K562 (cell line): ENCODE measurements at regions not wholly inside any gene's neighbourhood (a gene's known extent, or its start where the extent isn't known, plus 50 kb on each side); places are given as distances from the start of the nearest gene placed in this dataset.
A peak's percentile ranks its signal among the peaks of the same experiment; 100 is the strongest.

Experiments used
- EHMT2 ChIP-seq: fragments of 450-650 bp; IDR thresholded peaks from 2 replicates; pipeline ENCODE4 v1.6.1; 2018; ENCODE audit warnings: antibody characterized with exemption
- HDAC3 ChIP-seq: fragments of 450-650 bp; IDR thresholded peaks from 2 replicates; pipeline ENCODE4 v1.6.1; 2018; ENCODE audit warnings: borderline replicate concordance, mild to moderate bottlenecking, moderate library complexity; ENCODE audit not compliant: partially characterized antibody
- JUN ChIP-seq, 2 experiments: sonication (generic) in 1 of 2; formaldehyde crosslinking in 1 of 2; IDR thresholded peaks; 2 replicates each; pipeline versions ENCODE4 v1.6.1 to v1.8.0; 2012 to 2022; ENCODE audit warnings: borderline replicate concordance in 2 of 2, mild to moderate bottlenecking in 2 of 2, improper control_type of control experiment in 1 of 2, low read depth in 1 of 2, low read length in 1 of 2, missing genetic modification reagents in 1 of 2
- RCOR1 ChIP-seq, 2 experiments: IDR thresholded peaks; 2 replicates each; pipeline ENCODE4 v1.6.1; 2012; ENCODE audit warnings: low read depth in 2 of 2, low read length in 2 of 2, borderline replicate concordance in 1 of 2, improper control_type of control experiment in 1 of 2
- SMAD3 ChIP-seq: fragments of 450-650 bp; formaldehyde crosslinking; conservative IDR thresholded peaks from 2 replicates; pipeline ENCODE4 v1.4.0; 2020; ENCODE audit warnings: mild to moderate bottlenecking
- SRSF3 ChIP-seq: fragments of 200-400 bp; formaldehyde crosslinking; IDR thresholded peaks from 2 replicates; pipeline ENCODE4 v1.6.1; 2016; ENCODE audit warnings: mild to moderate bottlenecking, low read length, moderate library complexity; ENCODE audit not compliant: insufficient read depth
- STAG1 ChIP-seq: sonication (generic); formaldehyde crosslinking; IDR thresholded peaks from 2 replicates; pipeline ENCODE4 v1.5.0; 2020; ENCODE audit warnings: missing genetic modification reagents, borderline replicate concordance
- XRCC3 ChIP-seq: fragments of 450-650 bp; IDR thresholded peaks from 2 replicates; pipeline ENCODE4 v1.6.1; 2017; ENCODE audit warnings: mild to moderate bottlenecking, moderate library complexity
- ZBTB26 ChIP-seq: fragments of 450-650 bp; formaldehyde crosslinking; IDR thresholded peaks from 2 replicates; pipeline ENCODE4 v1.4.0; 2022; ENCODE audit warnings: missing genetic modification characterization
- ZBTB43 ChIP-seq: sonication (generic); formaldehyde crosslinking; IDR thresholded peaks from 2 replicates; pipeline ENCODE4 v1.8.0; 2023; ENCODE audit warnings: mild to moderate bottlenecking, missing genetic modification reagents
- ZBTB49 ChIP-seq: sonication (generic); formaldehyde crosslinking; IDR thresholded peaks from 2 replicates; pipeline ENCODE4 v1.8.0; 2022; ENCODE audit warnings: missing genetic modification reagents, mild to moderate bottlenecking, borderline replicate concordance
- ZHX1 ChIP-seq: fragments of 150-350 bp; conservative IDR thresholded peaks from 2 replicates; pipeline ENCODE4 v1.6.1; 2014; ENCODE audit warnings: low read length
- TF ChIP-seq, protein P1 (sequence below), 3 experiments: IDR thresholded peaks in 2 of 3; conservative IDR thresholded peaks in 1 of 3; 2 replicates each; pipeline ENCODE4 v1.5.1; 2011 to 2012; ENCODE audit warnings: low read length in 3 of 3, mild to moderate bottlenecking in 3 of 3, control low read depth in 2 of 3, improper control_type of control experiment in 1 of 3, inconsistent platforms in 1 of 3, low read depth in 1 of 3, mixed read lengths in 1 of 3, moderate library complexity in 1 of 3; ENCODE audit not compliant: insufficient read depth in 2 of 3

- TF ChIP-seq ZHX1 (no peak), STAG1 (CRISPR knock-in tag) (peak; percentile 28; the same call in 1 of the 2 replicates), EHMT2 (peak; percentile 10; the same call in 1 of the 2 replicates), ZBTB26 (no peak), JUN (IDR thresholded peaks at IDR 0.05; ENCODE audit: borderline replicate concordance, low read depth, low read length) (peak; percentile 25; the same call in 1 of the 2 replicates), JUN (CRISPR knock-in tag; IDR thresholded peaks at IDR 0.05; ENCODE audit: borderline replicate concordance) (no peak), SRSF3 (no peak), HDAC3 (no peak), RCOR1 (IDR thresholded peaks at IDR 0.05; ENCODE audit: borderline replicate concordance in 1 of 2, low read depth in 2 of 2, low read length in 2 of 2) (peak in 1 of 2 experiments; percentile 29; a peak in 1 of 4 replicates), ZBTB49 (CRISPR knock-in tag) (no peak), XRCC3 (no peak), ZBTB43 (CRISPR knock-in tag) (no peak), SMAD3 (CRISPR knock-in tag) (no peak)
- TF ChIP-seq, protein P1, sequence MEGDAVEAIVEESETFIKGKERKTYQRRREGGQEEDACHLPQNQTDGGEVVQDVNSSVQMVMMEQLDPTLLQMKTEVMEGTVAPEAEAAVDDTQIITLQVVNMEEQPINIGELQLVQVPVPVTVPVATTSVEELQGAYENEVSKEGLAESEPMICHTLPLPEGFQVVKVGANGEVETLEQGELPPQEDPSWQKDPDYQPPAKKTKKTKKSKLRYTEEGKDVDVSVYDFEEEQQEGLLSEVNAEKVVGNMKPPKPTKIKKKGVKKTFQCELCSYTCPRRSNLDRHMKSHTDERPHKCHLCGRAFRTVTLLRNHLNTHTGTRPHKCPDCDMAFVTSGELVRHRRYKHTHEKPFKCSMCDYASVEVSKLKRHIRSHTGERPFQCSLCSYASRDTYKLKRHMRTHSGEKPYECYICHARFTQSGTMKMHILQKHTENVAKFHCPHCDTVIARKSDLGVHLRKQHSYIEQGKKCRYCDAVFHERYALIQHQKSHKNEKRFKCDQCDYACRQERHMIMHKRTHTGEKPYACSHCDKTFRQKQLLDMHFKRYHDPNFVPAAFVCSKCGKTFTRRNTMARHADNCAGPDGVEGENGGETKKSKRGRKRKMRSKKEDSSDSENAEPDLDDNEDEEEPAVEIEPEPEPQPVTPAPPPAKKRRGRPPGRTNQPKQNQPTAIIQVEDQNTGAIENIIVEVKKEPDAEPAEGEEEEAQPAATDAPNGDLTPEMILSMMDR (IDR thresholded peaks at IDR 0.05 in 2 of 3, conservative IDR thresholded peaks at IDR 0.05 in 1 of 3; ENCODE audit: insufficient read depth in 2 of 3, low read depth in 1 of 3, low read length in 3 of 3): peak; percentile 71 to 88 (median 72)
Measured at GRCh38 chr21:32826329-32827167, 55.0 kb upstream of the PAXBP1 start (continued).
